HG02763 (cell line): ENCODE measurements at regions not wholly inside any gene's neighbourhood (a gene's known extent, or its start where the extent isn't known, plus 50 kb on each side); places are given as distances from the start of the nearest gene placed in this dataset.
"Not testable (repeated sequence)": the region's sequence is repeated elsewhere in the genome, so short reads cannot be mapped to it uniquely, and the experiment has no call there.

Experiments used
- ATAC-seq: cut with Tn5 transposase; IDR thresholded peaks from one replicate; pipeline ENCODE4 v1.9.1; 2021; ENCODE audit warnings: mild to moderate bottlenecking, moderate library complexity; ENCODE audit not compliant: unreplicated experiment

GRCh38 chr21:22703521-22703920, 1705.3 kb downstream of the NCAM2 start:
- no peak for ATAC-seq

GRCh38 chr21:22710721-22711120, 1712.5 kb downstream of the NCAM2 start:
- ATAC-seq, result no peak

GRCh38 chr21:22711636-22712035, 1713.4 kb downstream of the NCAM2 start:
- ATAC-seq, result no peak

- no peak for ATAC-seq
Measured at GRCh38 chr21:22725436-22725835, 1727.2 kb downstream of the NCAM2 start.

GRCh38 chr21:22728091-22728490, 1729.9 kb downstream of the NCAM2 start:
- no peak for ATAC-seq

GRCh38 chr21:22743085-22743484, 1744.9 kb downstream of the NCAM2 start:
- no peak for ATAC-seq

- no peak for ATAC-seq
Measured at GRCh38 chr21:22754746-22755145, 1756.5 kb downstream of the NCAM2 start.

- no peak for ATAC-seq
Measured at GRCh38 chr21:22758478-22758877, 1760.3 kb downstream of the NCAM2 start.

- no peak for ATAC-seq
Measured at GRCh38 chr21:22762463-22762862, 1764.3 kb downstream of the NCAM2 start.

GRCh38 chr21:22763442-22763841, 1765.2 kb downstream of the NCAM2 start:
- no peak for ATAC-seq

GRCh38 chr21:22764222-22764621, 1766.0 kb downstream of the NCAM2 start:
- no peak for ATAC-seq

GRCh38 chr21:22791376-22791775, 1793.2 kb downstream of the NCAM2 start:
- ATAC-seq, result no peak

GRCh38 chr21:22791986-22792560, 1793.9 kb downstream of the NCAM2 start:
- no peak for ATAC-seq

- no peak for ATAC-seq
Measured at GRCh38 chr21:22795091-22795490, 1796.9 kb downstream of the NCAM2 start.

GRCh38 chr21:22795644-22796043, 1797.4 kb downstream of the NCAM2 start:
- ATAC-seq, result no peak

- no peak for ATAC-seq
Measured at GRCh38 chr21:22796147-22796546, 1797.9 kb downstream of the NCAM2 start.

GRCh38 chr21:22804151-22804550, 1805.9 kb downstream of the NCAM2 start:
- ATAC-seq, result no peak

GRCh38 chr21:22806278-22806677, 1808.1 kb downstream of the NCAM2 start:
- no peak for ATAC-seq

- ATAC-seq, result no peak
Measured at GRCh38 chr21:22813201-22813600, 1815.0 kb downstream of the NCAM2 start.

- ATAC-seq, result not testable (repeated sequence)
Measured at GRCh38 chr21:22818681-22819485, 1820.7 kb downstream of the NCAM2 start.

- ATAC-seq, result no peak
Measured at GRCh38 chr21:22827422-22827821, 1829.2 kb downstream of the NCAM2 start.

GRCh38 chr21:22842875-22843274, 1844.7 kb downstream of the NCAM2 start:
- no peak for ATAC-seq

GRCh38 chr21:22855581-22855980, 1857.4 kb downstream of the NCAM2 start:
- no peak for ATAC-seq
